Non-pigmented ciliary epithelial cell (primary cell): ENCODE measurements at regions not wholly inside any gene's neighbourhood (a gene's known extent, or its start where the extent isn't known, plus 50 kb on each side); places are given as distances from the start of the nearest gene placed in this dataset.

ENCODE experiments used
- DNase-seq: peaks from one replicate; pipeline ENCODE4 v3.0.0-alpha.2; 2010; ENCODE audit warnings: low read depth

DNA sequence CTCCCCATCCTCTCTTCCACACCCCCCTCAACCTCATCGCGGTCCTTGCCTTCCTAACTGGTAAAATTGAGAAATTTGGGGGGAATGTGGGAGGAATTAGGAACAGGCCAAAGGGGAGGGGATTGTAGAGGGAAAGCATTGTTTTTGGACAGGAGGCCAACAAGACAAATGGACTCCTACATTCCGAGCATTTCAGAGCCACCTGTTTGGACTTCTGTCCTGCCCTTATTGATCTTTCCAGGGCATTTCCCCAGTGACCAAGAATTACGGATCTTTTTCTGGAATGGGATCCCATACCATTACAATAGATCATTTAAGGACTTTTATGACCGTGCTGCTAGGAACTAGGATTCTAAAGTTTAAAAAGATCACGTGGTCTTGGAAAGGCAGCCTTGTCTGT is 221.3 kb upstream of the ASIC2 start:
- DNase-seq, result no peak

DNA sequence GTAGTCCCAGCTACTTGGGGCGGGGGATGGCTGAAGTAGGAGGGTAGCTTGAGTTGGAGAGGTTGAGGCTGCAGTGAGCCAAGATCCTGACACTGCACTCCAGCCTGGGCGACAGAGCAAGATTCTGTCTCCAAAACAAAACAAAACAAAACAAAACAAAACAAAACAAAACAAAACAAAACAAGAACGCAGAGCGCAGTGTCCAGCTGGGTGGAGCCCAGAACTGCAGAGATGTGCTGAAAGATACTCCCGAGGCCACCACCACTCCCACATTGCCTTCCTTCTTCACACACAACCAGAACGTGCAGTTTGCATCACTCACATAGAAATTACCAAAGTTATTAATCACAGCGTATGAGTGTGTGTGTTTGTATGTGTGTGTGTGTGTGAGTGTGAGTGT is 222.9 kb upstream of the ASIC2 start:
- no peak for DNase-seq

- DNase-seq, result no peak
Measured at GRCh38 chr17:33516645-33517044, 223.6 kb upstream of the ASIC2 start.

DNA sequence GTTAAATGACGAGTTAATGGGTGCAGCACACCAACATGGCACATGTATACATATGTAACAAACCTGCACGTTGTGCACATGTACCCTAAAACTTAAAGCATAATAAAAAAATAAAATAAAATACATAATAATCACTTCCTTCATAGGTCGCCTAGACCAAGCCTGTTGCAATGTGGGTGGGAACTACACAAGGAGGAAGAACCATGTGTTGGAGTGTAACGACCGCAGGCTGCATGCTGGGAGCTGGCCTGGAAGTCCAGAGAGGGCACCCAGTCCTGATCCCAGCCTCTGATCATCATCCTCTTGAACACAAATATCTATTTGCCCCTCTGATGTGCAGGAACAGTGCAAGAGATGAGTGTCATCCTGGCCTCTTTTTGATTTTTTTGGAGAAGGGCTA is 224.7 kb upstream of the ASIC2 start:
- no peak for DNase-seq

- no peak for DNase-seq
Measured at GRCh38 chr17:33519692-33520091, 226.6 kb upstream of the ASIC2 start.

GRCh38 chr17:33520426-33521330 is 227.6 kb upstream of the ASIC2 start:
- DNase-seq, result no peak

DNA sequence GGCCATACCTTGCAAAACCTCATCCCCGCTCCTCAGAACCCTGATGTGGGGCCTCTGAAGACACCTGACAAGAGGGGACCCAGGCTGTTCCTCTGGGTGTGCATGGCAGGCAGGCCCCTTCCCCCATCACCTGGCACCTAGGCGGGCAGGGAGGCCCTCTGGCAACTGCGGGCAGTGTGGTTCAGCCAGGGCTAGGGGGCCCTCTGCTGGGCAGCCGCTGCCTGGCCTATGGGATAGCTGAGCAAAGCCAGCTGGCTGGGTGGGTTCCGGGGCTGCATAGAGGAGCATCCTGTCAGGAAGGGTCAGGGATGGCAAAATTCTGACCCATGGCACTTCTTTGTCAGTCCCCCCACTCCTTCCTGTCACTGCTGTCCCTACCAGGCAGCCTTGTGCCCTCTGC is 228.7 kb upstream of the ASIC2 start:
- DNase-seq, result no peak

GRCh38 chr17:33522623-33523022 is 229.5 kb upstream of the ASIC2 start:
- DNase-seq, result no peak

GRCh38 chr17:33523577-33523981 is 230.5 kb upstream of the ASIC2 start:
- no peak for DNase-seq

GRCh38 chr17:33525186-33525585 is 232.1 kb upstream of the ASIC2 start:
- no peak for DNase-seq

- DNase-seq, result no peak
Measured at GRCh38 chr17:33526717-33527116, 233.6 kb upstream of the ASIC2 start.

DNA sequence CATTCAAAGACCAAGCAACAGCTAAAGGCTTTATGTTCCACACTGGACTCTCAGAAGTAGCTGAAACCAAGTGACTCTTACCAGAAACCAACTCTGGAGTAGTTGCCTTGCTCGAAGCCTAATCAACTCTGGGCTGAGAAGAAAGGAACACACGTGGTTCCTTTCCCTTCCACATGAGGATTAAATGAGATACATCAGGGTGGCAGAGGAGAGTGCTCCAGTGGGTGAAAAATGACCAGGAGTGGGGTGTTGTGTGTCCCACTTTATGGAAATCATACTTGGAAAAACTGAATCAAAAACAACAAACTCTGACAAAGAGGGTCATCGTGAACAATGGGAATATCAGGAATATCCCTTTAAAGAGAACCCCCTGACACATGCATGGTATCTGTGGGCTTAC is 234.2 kb upstream of the ASIC2 start:
- DNase-seq, result no peak

DNA sequence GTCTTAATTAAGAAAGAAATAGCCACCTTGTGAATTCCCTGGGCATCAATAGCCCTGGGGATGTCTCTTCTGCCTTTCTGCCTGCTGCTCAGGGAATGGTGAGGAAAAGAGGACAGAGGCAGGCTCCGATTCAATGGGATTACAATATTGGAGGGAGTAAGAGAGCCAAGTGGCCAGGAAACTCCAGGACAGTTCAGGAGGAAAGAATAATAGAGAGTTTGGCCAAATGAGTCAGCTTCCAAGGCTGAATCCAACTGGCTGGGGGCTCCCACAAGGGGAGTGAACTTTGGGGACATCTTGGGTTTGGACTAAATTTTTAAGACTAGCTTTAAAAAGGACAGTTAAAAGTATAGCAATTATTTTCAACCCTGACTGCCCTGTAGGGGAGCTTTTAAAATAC is 235.8 kb upstream of the ASIC2 start:
- DNase-seq, result no peak

GRCh38 chr17:33529816-33530215 is 236.7 kb upstream of the ASIC2 start:
- DNase-seq, result no peak

DNA sequence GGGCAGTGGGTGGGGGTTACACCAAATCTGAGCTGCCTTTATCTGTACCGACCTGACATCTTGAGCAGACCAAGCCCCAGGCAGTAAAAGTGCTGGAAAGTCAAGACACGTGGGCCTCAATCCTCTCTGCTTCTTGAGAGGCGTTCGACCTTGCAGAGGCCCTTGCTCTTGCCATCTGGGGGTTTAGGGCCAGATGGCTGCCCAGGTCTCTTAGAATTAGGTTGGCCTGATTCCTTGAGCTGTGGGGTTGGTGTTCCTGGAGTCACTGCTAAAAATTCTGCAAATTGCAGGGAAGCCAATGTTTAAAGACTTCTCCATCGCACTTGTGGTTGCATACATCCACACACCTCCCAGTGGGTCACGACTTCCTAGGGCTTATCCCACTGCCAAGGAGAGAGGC is 238.2 kb upstream of the ASIC2 start:
- no peak for DNase-seq

GRCh38 chr17:33534087-33534486 is 241.0 kb upstream of the ASIC2 start:
- no peak for DNase-seq

- no peak for DNase-seq
Measured at GRCh38 chr17:33545124-33545523, 252.0 kb upstream of the ASIC2 start.

- DNase-seq, result no peak
Measured at GRCh38 chr17:33550261-33550660, 257.2 kb upstream of the ASIC2 start.

- no peak for DNase-seq
Measured at GRCh38 chr17:33551075-33551474, 258.0 kb upstream of the ASIC2 start.

DNA sequence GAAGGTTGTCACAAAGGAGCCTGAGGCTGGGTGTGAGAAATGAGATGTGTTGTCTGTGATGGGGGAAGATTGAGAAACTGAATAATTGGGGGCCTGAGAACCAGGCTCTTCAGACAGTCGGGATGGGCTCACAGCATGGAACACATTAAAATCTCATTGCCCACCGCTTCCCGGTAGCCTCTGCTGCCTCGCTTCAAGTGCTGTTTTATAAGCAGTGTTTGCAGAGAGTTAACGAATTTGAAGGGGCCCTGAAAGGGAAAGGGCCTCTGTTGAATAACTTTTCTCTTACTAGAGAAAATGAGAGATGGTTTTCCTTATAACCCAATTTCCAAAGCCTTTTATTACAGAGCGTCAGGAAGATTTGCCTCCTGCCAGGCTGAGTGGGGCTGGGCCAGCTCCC is 258.8 kb upstream of the ASIC2 start:
- DNase-seq, result no peak

- DNase-seq, result peak; percentile 38
Measured at GRCh38 chr17:33560165-33560564, 267.1 kb upstream of the ASIC2 start.

GRCh38 chr17:33560871-33561270 is 267.8 kb upstream of the ASIC2 start:
- DNase-seq, result no peak

- DNase-seq, result no peak
Measured at GRCh38 chr17:33561569-33562334, 268.7 kb upstream of the ASIC2 start.
